ENCODE measurements at regions not wholly inside any gene's neighbourhood (a gene's known extent, or its start where the extent isn't known, plus 50 kb on each side); places are given as distances from the start of the nearest gene placed in this dataset.
"Not testable (repeated sequence)": the region's sequence is repeated elsewhere in the genome, so short reads cannot be mapped to it uniquely, and the experiment has no call there.

DNA sequence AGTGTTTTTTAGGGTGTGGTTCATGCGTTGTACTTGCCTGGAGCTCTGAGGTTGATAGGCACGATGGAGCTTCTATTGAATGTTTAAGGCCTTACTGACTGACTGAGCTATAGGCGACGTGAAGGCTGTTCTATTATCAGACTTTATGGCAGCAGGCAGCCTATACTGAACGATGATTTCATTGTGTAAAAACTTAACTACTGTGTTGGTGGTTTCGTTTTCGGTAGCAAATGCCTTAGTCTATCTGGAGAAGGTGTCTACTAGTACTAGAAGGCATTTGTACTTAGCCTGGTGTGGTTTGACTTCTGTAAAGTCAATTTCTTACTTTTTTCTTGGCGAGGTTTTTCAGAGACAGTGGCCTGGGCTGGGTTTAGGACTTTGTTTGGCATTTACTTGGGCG, 194.4 kb downstream of the OTOP1 start:
- not testable (repeated sequence) for DNase-seq (ENCODE audit: low read depth in 3 of 3)

DNA sequence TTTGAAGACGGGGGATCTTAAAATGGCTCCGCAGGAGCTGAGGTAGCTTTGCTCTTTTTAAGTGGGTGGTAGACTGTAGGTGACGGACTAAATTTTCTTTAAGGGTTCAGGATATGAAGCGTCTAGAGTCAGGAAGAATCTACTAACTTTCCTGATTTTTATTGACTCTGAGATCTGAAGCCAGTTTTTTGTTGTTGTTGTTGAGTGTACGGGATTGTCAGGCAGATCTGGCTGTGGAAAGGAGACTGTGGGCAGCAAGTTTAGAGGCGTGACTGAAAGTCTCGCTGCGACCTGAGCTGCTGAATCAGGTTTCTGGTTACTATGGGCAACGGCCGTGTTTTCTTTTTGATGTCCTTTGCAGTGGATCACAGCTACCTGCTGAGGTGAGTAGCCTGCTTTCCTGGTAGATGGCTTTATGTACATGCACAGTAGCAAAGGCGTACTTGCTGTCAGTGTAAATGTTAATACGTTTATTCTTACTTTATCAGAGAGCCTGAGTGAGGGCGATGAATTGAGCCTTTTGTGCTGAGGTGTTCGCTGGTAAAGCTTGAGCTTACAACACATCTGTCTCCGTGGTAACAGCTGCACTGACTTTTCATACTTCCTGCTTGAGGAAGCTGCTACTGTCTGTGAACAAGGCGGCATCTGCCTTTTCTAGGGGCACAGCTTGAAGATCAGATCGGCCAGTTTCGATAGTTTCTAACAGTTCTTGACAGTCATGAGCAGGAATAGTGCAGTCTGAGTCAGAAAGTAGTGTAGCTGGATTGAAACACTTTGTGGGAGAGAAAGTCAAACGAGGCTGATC, 193.7 kb downstream of the OTOP1 start:
- DNase-seq (ENCODE audit: low read depth in 3 of 3), result not testable (repeated sequence)

DNA sequence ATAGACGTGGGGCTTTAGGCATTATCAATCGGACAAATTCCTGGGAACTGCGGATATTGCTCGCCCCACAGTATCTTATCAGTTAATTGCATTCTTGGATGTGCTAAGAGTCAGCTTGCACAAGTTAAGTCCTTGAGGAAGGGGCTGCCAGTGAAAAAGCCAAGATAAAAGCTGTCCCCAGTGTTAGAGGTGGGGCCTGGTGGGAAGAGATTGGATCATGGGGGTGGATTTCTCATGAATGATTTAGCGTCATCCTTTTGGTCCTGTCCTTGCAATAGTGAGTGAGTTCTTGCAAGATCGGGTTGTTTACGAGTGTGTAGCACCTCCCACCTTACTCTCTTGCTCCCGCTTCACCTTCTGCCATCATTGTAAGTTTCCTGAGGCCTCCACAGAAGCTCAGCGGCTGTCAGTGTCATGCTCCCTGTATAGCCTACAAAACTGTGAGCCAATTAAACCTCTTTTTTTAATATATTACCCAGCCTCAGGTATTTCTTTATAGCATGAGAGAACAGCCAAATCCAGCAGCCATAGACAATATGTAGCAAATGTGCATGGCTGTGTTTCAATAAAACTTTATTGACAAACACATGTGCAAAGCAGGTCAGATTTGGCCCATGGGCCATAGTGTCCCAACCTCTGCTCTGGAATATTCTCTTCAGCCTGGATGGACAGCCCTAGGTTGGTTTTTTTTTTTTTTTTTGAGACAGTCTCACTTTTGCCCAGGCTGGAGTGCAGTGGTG, 189.2 kb downstream of the OTOP1 start:
- DNase-seq (ENCODE audit: low read depth in 3 of 3), result not testable (repeated sequence)

DNA sequence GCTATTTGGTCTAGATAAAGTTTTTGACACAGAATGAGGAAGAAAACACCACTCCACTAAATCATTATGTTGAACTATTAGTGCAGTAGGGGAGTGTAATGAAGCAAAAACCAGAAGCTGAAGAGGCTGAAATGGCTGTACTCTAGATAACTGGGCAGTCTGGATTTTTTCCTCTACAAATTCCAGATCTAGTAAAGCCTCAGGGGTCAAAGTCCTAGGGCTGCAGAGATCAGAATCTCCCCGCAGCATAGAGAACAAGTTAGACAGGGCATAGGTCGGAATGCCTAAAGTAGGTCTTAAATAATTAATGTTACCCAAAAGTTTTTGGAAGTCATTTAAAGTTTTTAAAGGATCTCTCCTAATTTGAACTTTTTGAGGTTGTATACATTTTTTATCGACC, 180.9 kb downstream of the OTOP1 start:
- DNase-seq (ENCODE audit: low read depth in 3 of 3), result not testable (repeated sequence)

DNA sequence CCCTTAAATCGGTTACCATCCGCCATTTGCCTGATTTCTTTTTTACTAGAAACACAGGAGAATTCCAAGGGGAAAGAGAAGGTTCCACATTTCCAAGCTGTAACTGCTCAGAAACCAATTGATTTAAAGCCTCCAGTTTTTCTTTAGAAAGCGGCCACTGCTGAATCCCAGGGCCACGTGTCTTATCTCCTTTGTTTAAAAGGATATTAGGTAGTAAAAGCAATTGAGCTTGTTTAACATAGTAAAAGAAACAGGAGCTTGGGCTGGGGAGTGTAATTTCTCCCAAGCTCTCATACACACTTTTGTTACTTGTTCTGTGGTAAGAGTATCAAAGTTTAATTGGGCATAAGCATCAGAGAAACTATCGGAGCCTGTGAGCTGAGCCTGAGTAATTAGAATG, 180.0 kb downstream of the OTOP1 start:
- DNase-seq (ENCODE audit: low read depth in 3 of 3), result not testable (repeated sequence)

DNA sequence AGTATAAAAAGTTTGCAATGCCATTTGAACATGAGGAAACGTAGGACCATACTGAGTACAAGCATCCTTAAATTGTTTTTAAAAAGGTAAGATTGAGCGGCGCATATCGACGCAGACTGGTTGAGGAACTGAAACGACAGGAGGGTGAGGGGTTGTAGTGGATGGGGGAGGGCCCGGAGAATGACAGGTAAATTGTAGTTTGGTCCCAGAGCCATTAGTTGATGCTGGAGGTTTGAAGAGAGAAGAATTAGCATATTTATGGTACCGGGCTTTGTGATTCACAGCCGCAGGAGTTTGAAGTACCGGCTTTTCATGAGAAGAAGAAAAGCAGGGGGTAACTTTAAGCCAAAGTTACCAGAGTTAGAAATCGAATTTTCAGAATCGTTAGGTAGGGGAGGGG, 179.5 kb downstream of the OTOP1 start:
- DNase-seq (ENCODE audit: low read depth in 3 of 3), result not testable (repeated sequence)

DNA sequence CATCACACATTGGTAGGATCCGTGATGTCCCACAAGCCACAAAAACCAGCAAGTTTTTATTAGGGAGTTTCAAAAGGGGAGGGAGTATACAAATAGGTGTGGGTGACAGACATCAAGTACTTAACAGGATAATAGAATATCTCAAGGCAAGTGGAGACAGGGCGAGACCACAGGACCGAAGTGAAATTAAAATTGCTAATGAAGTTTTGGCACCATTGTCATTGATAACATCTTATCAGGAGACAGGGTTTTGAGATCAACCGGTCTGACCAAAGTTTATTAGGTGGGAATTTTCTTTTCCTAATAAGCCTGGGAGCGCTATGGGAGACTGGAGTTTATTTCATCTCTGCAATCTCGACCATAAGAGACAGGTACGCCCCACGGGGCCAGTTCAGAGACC, 178.5 kb downstream of the OTOP1 start:
- DNase-seq (ENCODE audit: low read depth in 3 of 3), result not testable (repeated sequence)

DNA sequence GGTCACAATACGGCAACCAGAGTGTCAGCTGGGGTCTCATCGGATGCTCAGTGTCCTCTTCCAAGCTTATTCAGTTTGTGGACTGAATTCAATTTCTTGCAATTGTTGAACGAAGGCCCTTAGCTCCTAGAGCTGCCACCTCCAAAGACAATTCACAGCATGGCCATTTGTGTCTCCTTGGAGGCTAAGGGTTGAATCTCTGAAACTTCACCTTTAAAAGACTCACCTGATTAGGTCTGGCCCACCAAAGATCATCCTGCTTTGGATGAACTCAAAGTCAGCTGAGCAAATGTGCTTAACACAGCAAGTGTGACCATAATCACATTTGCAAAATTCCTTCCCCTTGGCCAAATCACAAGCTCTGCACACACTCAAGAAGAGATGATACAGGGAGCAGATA, 175.9 kb downstream of the OTOP1 start:
- DNase-seq (ENCODE audit: low read depth in 3 of 3), result not testable (repeated sequence)

DNA sequence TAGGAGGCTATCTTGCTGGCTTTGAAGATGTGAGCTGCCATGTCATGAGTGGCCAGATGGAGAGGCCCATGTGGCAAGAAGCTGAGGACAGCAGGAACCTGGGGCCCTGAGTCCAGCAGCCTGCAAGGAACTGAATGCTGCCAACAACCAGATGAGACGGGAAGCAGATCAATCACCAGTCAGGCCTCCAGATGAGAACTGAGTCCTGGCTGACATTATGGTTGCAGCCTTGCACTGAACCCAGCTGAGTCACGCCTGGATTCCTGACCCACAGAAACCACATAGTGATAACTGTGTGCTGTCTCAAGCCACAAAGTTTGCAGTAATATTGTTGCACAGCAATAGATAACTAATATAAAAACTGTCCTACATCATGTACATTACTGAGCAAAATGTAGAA, 173.8 kb downstream of the OTOP1 start:
- not testable (repeated sequence) for DNase-seq (ENCODE audit: low read depth in 3 of 3)

DNA sequence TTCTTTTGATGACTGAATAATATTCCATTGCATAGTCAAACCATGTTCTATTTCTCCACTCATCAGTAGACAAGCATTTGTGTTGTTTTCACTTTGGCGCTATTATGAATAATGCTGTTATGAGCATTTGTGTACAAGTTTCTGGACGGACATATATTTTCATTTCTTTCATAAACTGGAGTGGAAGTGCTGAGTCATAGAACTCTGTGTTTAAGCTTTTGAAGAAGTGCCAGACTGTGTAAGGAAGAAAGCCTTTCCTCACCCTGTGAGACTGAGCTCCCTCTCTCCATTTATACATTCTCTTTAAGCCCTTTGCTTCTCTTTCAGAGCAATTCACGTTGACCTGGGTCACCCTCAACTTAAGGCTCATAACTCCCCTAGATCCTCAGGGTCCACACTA, 169.5 kb downstream of the OTOP1 start:
- DNase-seq (ENCODE audit: low read depth in 3 of 3), result not testable (repeated sequence)

DNA sequence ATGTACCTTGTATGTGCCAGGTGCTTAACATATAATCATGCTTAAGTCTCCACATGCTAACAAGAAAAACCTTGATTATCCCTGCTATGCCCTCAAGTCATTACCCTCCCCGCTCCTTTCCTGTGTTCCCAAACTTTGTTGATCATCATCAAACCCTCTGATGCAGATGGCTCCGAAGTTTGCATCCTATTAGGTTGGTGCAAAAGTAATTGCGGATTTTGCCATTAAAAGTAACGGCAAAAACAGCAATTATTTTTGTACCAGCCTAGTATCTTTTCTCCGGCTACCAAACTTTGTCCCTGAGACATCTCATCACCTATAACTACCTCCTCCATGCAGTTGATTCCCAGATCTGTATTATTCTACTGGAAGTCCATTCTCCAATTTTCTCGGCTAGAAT, 142.6 kb downstream of the OTOP1 start:
- DNase-seq (ENCODE audit: low read depth in 3 of 3), result not testable (repeated sequence)

DNA sequence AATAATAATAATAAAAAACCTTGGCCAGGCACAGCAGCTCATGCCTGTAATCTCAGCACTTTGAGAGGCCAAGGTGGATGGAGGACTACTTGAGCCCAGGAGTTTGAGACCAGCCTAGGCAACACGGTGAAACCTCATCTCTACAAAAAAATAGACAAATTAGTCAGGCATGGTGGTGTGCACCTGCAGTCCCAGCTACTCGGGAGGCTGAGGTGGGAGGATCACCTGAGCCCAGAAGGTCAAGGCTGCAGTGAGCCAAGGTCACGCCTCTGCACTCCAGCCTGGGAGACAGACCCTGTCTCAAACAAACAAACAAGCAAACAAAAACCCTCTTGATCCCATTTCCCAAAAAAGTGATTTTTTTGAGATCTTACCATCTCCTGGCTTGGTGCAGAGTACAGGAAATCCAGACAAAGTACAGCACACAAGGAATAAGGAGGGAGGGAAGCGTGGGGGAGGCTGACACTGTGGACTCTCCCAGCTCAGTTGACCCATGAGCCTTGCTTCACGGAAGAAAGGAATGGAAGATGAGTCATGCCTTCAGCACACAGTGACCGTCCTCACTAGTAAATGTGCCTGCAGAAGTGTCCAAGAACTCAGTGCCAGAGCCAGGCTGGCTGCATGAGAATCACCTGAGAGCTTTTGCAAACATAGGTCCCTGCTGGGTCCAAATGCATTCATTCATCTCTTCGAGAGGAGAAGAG, 136.9 kb downstream of the OTOP1 start:
- DNase-seq (ENCODE audit: low read depth in 3 of 3), result not testable (repeated sequence)

DNA sequence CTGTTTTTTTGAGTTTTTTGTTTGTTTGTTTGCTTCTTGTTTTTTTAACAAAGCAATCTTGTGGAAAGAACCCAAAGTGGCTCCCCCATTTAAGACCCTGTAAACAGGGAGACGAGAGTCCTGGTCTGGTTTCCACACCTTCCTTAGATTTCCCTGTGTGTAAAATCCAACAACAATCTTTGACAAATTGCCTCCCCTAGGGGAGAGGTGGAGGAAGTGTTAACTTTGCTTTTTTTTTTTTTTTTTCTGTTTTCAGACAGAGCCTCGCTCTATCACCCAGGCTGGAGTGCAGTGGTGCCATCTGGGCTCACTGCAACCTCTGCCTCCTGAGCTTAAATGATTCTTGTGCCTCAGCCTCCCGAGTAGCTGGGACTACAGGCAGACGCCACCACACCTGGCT, 136.0 kb downstream of the OTOP1 start:
- DNase-seq (ENCODE audit: low read depth in 3 of 3), result not testable (repeated sequence)

DNA sequence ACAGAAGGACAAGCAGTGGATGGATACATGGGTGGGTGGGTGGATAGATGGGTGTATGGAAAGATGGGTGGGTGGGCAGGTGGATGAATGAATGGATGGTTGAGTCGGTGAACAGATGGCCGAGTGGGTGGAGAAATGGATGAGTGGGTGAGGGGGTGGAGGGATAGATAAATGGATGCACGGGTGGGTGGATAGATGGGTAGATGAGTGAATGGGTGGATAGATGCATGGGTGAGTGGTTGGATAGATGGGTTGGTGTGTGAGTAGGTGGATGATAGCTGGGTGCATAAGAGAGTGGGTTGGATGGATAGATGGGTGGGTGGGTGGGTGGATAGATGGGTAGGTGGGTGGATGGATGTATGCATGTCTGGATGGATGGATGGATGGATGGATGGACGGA, 134.6 kb downstream of the OTOP1 start:
- DNase-seq (ENCODE audit: low read depth in 3 of 3), result not testable (repeated sequence)

DNA sequence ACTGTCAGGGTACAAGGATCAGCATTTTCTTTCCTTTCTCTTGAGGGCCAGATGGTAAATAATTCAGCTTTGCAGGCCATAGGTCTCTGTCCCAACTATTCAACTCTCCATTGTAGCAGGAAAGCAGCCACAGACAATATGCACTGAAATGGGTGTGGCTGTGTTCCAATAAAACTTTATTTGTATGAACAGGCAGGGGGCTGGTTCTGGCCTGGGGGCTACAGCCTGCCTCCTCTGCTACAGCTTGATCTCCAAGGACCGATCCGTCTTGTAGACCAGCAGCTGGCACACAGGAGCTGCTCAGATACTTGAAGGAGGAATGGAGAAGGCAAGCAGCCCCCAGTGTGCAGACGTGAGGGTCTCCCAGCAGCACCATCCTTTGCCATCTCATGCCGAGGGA, 127.1 kb downstream of the OTOP1 start:
- not testable (repeated sequence) for DNase-seq (ENCODE audit: low read depth in 3 of 3)

DNA sequence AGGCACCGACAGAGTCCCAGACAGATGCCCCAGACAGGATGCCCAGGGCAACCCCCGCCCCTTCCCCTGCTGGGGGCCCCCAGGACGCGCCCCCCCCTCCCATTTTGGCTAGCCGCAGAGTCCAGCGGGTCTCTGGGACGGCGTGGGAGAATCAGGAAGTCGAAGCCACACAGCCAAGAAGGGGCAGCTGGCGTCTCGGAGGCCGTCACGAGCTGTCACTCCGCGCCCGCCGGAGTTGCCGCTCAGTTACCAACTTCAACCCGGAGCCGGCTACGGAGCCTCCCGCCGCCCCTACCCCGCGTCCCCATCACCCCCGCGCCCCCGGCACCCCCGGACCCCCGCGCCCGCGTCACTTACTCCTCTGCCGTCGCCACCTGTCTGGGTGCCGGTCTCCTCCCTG, 119.8 kb downstream of the OTOP1 start:
- not testable (repeated sequence) for DNase-seq (ENCODE audit: low read depth in 3 of 3)

DNA sequence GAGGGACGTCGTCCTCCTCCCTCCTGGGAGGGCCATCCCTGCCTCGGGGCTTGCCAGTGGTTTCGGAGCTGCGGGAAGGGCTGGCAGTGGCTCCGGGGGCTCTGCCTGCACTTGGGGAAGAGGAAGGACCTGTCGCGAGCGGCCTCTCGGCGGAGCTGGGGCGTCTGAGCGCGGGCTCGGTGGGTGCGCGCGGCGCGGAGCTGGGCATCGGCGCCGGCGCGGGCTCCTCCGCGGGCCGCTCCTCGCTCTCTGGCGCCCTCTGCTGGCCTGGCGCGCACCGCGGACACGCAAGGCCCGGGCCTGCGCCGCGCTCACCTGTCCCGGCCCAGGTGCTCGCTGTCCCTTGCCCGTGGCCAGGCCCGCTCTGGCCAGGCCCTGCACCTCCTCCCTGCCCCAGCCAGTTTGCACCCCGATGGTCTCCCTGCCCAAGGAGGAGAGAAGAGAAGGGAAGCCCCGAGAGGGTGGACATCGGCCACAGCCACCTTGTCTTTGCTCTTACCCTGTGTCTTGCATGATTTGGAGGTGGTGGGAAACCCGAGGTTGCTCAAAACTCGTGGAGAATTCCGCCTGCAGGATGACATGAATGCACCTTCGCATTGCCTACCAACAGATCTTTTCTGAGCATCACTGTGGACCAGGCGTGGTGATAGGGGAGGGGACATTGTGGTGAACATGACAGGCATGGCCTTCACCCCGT, 119.2 kb downstream of the OTOP1 start:
- peak; percentile 44 to 68 (median 54) for DNase-seq (ENCODE audit: low read depth in 3 of 3)

DNA sequence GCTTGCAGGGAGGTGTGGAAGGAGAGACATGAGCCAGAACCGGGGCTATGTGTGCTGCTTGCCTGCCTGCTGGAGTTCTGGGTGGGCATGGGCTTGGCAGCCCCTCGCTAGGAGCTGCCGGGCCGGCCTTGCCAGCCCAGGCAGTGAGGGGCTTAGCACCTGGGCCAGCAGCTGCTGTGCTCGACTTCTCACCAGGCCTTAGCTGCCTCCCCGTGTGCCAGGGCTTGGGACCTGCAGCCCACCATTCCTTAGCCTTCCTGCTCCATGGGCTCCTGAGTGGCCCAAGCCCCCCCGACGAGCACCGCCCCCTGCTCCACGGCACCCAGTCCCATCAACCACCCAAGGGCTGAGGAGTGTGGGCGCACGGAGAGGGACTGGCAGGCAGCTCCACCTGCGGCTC, 111.3 kb downstream of the OTOP1 start:
- not testable (repeated sequence) for DNase-seq (ENCODE audit: low read depth in 3 of 3)

DNA sequence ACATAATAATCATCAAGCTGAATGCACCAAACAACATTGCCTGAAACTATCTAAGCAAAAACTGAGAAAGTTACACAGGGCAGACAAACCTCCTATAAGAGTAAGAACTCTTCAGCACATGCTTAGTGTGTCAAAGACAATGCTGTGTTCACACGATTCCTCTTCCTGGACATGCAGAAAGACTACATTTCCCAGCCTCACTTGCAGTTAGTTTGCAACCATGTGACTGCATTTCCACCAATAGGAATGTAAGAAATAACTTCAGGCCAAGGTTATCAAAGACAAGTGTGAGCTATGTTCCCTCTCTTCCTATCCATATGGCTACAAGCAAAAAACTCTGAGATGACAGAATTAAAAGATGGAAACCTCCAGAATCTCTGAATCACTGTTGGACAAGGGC, 109.8 kb downstream of the OTOP1 start:
- DNase-seq (ENCODE audit: low read depth in 3 of 3), result not testable (repeated sequence)

DNA sequence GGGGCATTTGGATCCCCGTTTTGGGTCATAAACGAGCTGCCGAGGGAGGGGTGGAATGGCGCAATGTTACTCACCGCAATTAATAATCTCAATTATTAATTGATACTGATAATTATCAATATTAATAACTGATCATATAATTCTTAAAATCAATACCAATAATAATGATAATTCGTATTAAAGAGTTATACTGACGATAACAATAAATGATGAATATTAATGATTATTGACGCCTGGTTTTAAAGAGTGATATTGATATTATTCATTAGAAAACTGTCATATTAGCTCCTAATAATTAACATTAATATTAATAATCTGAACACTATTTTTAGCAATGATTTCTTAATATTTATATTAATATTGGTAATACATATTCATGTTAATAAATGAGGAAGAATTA, 92.4 kb downstream of the OTOP1 start:
- DNase-seq (ENCODE audit: low read depth in 3 of 3), result not testable (repeated sequence)

DNA sequence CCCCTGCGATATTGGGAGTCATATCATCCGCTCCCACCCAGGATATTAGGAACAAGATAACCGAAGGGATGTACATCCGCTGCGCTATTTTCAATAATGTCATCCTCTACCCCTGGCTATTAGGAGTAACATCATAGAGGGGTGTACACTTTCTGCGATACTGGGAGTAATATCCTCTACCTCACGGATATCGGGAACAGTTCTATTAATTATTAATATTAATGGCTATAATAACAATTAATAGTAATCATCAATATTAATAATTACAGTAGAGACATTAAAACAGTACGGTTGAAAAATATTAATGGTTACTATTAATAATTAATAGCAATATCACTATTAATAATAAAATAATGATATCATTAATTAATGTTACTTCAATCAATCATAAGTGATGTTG, 90.1 kb downstream of the OTOP1 start:
- DNase-seq (ENCODE audit: low read depth in 3 of 3), result not testable (repeated sequence)
